AG04450 (cell line): ENCODE measurements at regions not wholly inside any gene's neighbourhood (a gene's known extent, or its start where the extent isn't known, plus 50 kb on each side); places are given as distances from the start of the nearest gene placed in this dataset.

Source experiments
- CTCF ChIA-PET: fragments of 300-600, 350-600 bp; formaldehyde crosslinking; extraction: SDS; loops from one replicate; lab custom pipeline; 2022; ENCODE audit warnings: antibody characterized with exemption, inconsistent platforms; lab: Charles Lee
- POLR2A ChIA-PET: fragments of 350-600 bp; formaldehyde crosslinking; extraction: SDS; loops from one replicate; lab custom pipeline; 2021; ENCODE audit warnings: antibody characterized with exemption, inconsistent platforms; lab: Yijun Ruan, JAX
- DNase-seq: peaks from one replicate; pipeline ENCODE4 v3.0.0-alpha.2; 2011; ENCODE audit warnings: low read depth, low spot score
- H3K27ac ChIP-seq: one replicate; pipeline ENCODE4 v1.5.1; 2012; ENCODE audit warnings: low read depth, low read length, control low read depth
- H3K27me3 ChIP-seq: one replicate; pipeline ENCODE4 v1.6.0; 2012; ENCODE audit warnings: low read length; ENCODE audit not compliant: control insufficient read depth, insufficient read depth
- H3K4me3 ChIP-seq: 2 replicates; pipeline ENCODE4 v1.5.1; 2011; ENCODE audit warnings: mild to moderate bottlenecking, low read depth, low read length, control low read depth
- H3K9me3 ChIP-seq: 2 replicates; pipeline ENCODE4 v1.5.1; 2012; ENCODE audit warnings: low read length; ENCODE audit not compliant: control insufficient read depth, insufficient read depth
- CTCF ChIP-seq: IDR thresholded peaks from 2 replicates; pipeline ENCODE4 v1.5.1; 2011; ENCODE audit warnings: low read depth, low read length, control low read depth, inconsistent platforms

DNA sequence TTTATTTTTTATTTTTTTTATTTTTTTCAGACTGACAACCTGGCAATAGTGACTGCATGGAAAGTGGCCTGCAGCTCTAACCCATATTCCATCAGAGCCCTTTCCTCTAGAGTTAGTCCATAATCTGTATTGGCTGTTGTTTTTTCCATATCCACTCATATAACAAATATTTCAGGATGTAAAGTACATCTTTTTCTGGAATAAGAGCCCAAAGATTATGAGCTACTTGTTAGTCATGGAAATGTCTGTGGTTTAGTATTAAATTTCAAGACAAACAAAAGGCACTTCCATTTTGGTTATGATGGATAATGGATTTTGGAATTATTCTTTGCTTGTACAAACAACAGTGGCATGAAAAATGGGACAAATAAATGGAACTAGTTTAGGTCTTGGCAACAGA lies 296.0 kb upstream of the HS3ST1 start:
- CTCF ChIA-PET, result no interaction called here
- no peak overlapping the region for H3K27ac ChIP-seq
- POLR2A ChIA-PET, result no interaction called here
- H3K27me3 ChIP-seq, result no peaks in the 10 kb centered on the region
- no peak for DNase-seq
- TF ChIP-seq CTCF, result no peak
- H3K9me3 ChIP-seq, result no peaks in the 10 kb centered on the region
- H3K4me3 ChIP-seq, result no peak overlapping the region

DNA sequence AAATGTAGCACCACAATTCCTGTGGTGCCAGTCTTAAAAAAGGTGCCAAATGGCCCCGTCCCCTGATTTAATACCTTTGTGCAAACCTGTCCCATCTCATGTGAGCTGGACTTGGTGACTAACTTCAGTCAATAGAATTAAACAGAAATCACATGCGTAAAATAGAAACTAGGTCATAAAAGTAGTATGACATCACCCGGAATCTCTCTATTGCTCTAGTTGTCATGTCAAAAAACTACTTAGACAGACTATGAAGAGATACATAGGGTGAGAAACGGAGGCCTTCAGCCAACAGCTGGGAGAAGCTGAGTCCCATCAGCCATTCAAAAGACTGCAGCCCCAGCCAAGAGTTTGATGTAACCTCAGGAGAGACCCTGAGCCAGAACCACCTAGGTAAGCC lies 293.5 kb upstream of the HS3ST1 start:
- Histone ChIP-seq H3K27me3 (no peaks in the 10 kb centered on the region), H3K27ac (no peak overlapping the region), H3K4me3 (no peak overlapping the region), H3K9me3 (no peaks in the 10 kb centered on the region)
- no peak for DNase-seq
- no peak for TF ChIP-seq CTCF
- ChIA-PET CTCF (interaction anchor here (0.5 to 2.0 kb wide), 5 partner anchors 10 to 1140 kb away, joined by 3 to 6 read pairs (median 5); no protein-coding TSS in a partner anchor), POLR2A (no interaction called here)

DNA sequence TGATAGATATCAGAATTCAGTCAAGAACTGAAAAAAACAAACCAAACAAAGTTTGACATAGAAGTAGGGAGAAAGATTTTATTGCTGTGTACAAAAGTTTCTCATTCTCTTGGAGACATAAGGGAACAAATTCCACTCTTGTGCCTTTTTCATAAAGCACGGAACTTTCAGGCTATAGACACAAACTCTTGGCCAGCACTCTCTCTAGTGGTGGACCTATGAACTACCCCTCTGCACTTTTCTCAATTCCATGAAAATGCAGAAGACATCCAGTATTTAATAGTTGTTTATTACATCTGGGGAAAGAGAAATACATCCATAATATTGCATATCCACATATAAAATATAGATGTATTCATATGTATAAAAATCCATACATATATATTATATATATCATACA lies 291.6 kb upstream of the HS3ST1 start:
- ChIA-PET CTCF (interaction anchor here (0.9 to 1.1 kb wide), 2 partner anchors 8 to 296 kb away, joined by 3 to 5 read pairs; no protein-coding TSS in a partner anchor), POLR2A (no interaction called here)
- Histone ChIP-seq H3K27ac (no peak overlapping the region), H3K4me3 (no peak overlapping the region), H3K9me3 (no peaks in the 10 kb centered on the region), H3K27me3 (no peaks in the 10 kb centered on the region)
- TF ChIP-seq CTCF, result peak; percentile 93
- no peak for DNase-seq

DNA sequence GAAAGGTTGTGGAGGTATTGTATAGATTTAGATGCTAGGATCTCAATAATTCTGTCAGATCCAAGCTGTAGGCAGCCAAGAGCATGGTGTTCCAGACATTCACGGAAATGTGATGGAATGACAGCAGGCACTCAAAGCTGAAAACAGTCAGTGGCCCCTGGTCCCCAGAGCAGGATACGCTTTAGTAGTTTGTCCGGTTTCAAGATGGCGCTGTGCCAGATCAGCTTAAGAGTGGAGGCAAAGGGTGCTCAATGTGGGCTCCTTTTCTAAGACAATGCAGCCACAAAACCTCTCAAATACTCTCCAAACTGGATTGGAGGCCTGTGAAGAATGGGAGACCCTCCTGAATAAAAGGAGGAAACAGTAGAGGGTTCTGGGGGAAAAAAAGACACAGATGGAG lies 291.2 kb upstream of the HS3ST1 start:
- H3K4me3 ChIP-seq, result no peak overlapping the region
- TF ChIP-seq CTCF, result no peak
- ChIA-PET CTCF (interaction anchor here (0.5 to 1.1 kb wide), 5 partner anchors 9 to 1138 kb away, joined by 3 to 7 read pairs (median 4); no protein-coding TSS in a partner anchor), POLR2A (no interaction called here)
- H3K9me3 ChIP-seq, result no peaks in the 10 kb centered on the region
- H3K27me3 ChIP-seq, result no peaks in the 10 kb centered on the region
- no peak overlapping the region for H3K27ac ChIP-seq
- no peak for DNase-seq

DNA sequence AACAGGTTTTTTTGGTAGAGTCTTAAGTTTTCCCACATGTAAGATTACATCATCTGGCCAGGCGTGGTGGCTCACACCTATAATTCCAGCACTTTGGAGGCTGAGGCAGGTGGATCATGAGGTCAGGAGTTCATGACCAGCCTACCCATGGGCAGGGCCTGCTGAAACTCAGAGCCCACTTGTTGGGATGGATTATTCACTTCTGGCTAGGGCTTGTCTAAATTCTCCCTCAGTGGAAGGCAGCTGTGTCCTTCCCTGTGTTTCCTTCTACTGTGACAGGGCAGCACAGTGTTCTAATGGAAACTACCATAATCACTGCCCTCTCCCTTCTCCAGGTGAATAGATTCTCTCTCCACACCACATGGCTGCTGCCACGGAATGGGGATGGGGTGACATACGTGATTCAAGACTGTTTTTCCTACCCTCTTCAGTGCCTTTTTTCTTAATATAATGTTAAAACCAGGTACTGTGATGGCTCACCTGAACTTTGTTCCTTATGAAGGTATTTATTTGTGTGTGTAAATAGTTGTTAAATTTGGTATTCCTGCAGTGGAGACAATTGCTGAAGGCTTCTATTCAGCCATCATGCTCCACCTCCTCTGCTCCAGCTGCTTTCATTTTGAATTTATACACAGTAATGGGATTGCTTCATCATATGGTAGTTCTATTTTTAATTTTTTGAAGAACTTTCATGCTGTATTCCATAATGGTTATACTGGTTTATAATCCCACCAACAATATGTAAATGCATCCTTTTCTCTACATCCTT lies 287.2 kb upstream of the HS3ST1 start:
- POLR2A ChIA-PET, result no interaction called here
- Histone ChIP-seq H3K27me3 (no peaks in the 10 kb centered on the region), H3K4me3 (no peak overlapping the region), H3K27ac (no peak overlapping the region), H3K9me3 (no peaks in the 10 kb centered on the region)
- CTCF ChIA-PET, result no interaction called here
- no peak for TF ChIP-seq CTCF
- DNase-seq, result no peak
